22Rv1 (cell line): ENCODE measurements at regions not wholly inside any gene's neighbourhood (a gene's known extent, or its start where the extent isn't known, plus 50 kb on each side); places are given as distances from the start of the nearest gene placed in this dataset.

Experiments
- H3K27ac ChIP-seq: fragments of 450-650 bp; 2 replicates; pipeline ENCODE4 v1.5.1; 2017
- CTCF ChIP-seq: fragments of 450-650 bp; IDR thresholded peaks from 2 replicates; pipeline ENCODE4 v1.5.1; 2017; ENCODE audit warnings: mild to moderate bottlenecking
- ZFX ChIP-seq: fragments of 450-650 bp; IDR thresholded peaks from 2 replicates; pipeline ENCODE4 v1.6.1; 2017; ENCODE audit warnings: antibody characterized with exemption, borderline replicate concordance

GRCh38 chr2:45117383-45117782, 108.1 kb upstream of the SIX2 start:
- TF ChIP-seq ZFX = no peak
- H3K27ac ChIP-seq = no peak overlapping the region

- TF ChIP-seq CTCF (no peak), ZFX (no peak)
- no peak overlapping the region for H3K27ac ChIP-seq
Observed at GRCh38 chr2:45115181-45115580, 105.9 kb upstream of the SIX2 start.

- no peak overlapping the region for H3K27ac ChIP-seq
- TF ChIP-seq CTCF (no peak), ZFX (no peak)
Observed at GRCh38 chr2:45114221-45114955, 105.1 kb upstream of the SIX2 start.

GRCh38 chr2:45112750-45113149, 103.5 kb upstream of the SIX2 start:
- TF ChIP-seq CTCF (no peak), ZFX (no peak)
- H3K27ac ChIP-seq = no peak overlapping the region

- TF ChIP-seq CTCF = no peak
- no peak for TF ChIP-seq ZFX
- no peak overlapping the region for H3K27ac ChIP-seq
Observed at GRCh38 chr2:45105050-45105582, 95.9 kb upstream of the SIX2 start.

GRCh38 chr2:45104429-45104828, 95.2 kb upstream of the SIX2 start:
- TF ChIP-seq CTCF (no peak), ZFX (no peak)
- H3K27ac ChIP-seq = no peak overlapping the region

GRCh38 chr2:45103351-45104345, 94.4 kb upstream of the SIX2 start:
- H3K27ac ChIP-seq = no peak overlapping the region
- TF ChIP-seq CTCF = no peak
- TF ChIP-seq ZFX = no peak
